GM12872 (cell line): ENCODE measurements at regions not wholly inside any gene's neighbourhood (a gene's known extent, or its start where the extent isn't known, plus 50 kb on each side); places are given as distances from the start of the nearest gene placed in this dataset.

Source experiments
- CTCF ChIP-seq: IDR thresholded peaks from 3 replicates; pipeline ENCODE4 v1.5.1; 2011; ENCODE audit warnings: low read depth, mild to moderate bottlenecking, low read length, moderate library complexity; ENCODE audit not compliant: insufficient read depth

- no peak for TF ChIP-seq CTCF
Measured at GRCh38 chr1:82813386-82813785, 1012.7 kb downstream of the ADGRL2 start.

- TF ChIP-seq CTCF = no peak
Measured at GRCh38 chr1:82810601-82811000, 1009.9 kb downstream of the ADGRL2 start.

GRCh38 chr1:82807563-82807962, 1006.8 kb downstream of the ADGRL2 start:
- no peak for TF ChIP-seq CTCF

GRCh38 chr1:82806133-82806532, 1005.4 kb downstream of the ADGRL2 start:
- TF ChIP-seq CTCF = no peak

GRCh38 chr1:82801176-82801575, 1000.4 kb downstream of the ADGRL2 start:
- TF ChIP-seq CTCF = no peak

GRCh38 chr1:82800721-82801120, 1000.0 kb downstream of the ADGRL2 start:
- no peak for TF ChIP-seq CTCF

- TF ChIP-seq CTCF = no peak
Measured at GRCh38 chr1:82799261-82799660, 998.5 kb downstream of the ADGRL2 start.
